ENCODE measurements at regions not wholly inside any gene's neighbourhood (a gene's known extent, or its start where the extent isn't known, plus 50 kb on each side); places are given as distances from the start of the nearest gene placed in this dataset.

GRCh38 chr2:133991606-133992168, 262.2 kb upstream of the MGAT5 start:
- H3K18ac ChIP-seq (ENCODE audit: insufficient read length, low read depth, low read length), result no peak overlapping the region
- H3K14ac ChIP-seq (ENCODE audit: insufficient read depth, low read length), result no peak overlapping the region
- H3K36me3 Mint-ChIP-seq (ENCODE audit: insufficient read depth in 1 of 3, low read depth in 3 of 3), result no peaks in the 10 kb centered on the region
- no peak overlapping the region for H2BK15ac ChIP-seq (ENCODE audit: low read depth, low read length)
- no peak overlapping the region for H2BK20ac ChIP-seq (ENCODE audit: low read depth, low read length, poor library complexity, severe bottlenecking)
- no peaks in the 10 kb centered on the region for H3K79me2 ChIP-seq (ENCODE audit: insufficient read depth, low read length)
- no CpG with 5 or more reads among the region's 3 CpGs for WGBS (ENCODE audit: extremely low coverage, insufficient read length, low lambda C conversion rate)
- no peak for DNase-seq
- no peak overlapping the region for H2BK120ac ChIP-seq (ENCODE audit: low read depth, low read length, poor library complexity, severe bottlenecking)
- H2BK12ac ChIP-seq (ENCODE audit: insufficient read length, low read depth, low read length), result no peak overlapping the region
- H2AFZ ChIP-seq (ENCODE audit: low read length), result no peak overlapping the region
- no peaks in the 10 kb centered on the region for H3K79me1 ChIP-seq (ENCODE audit: insufficient read depth, low read depth, low read length, poor library complexity, severe bottlenecking)
- no peaks in the 10 kb centered on the region for H4K20me1 ChIP-seq (ENCODE audit: control insufficient read depth, insufficient read depth, insufficient read length)
- no peak overlapping the region for H3K9ac ChIP-seq (ENCODE audit: extremely low read depth, insufficient read length, low read length)
- no peaks in the 10 kb centered on the region for H3K9me3 Mint-ChIP-seq
- H3K27ac Mint-ChIP-seq, result no peak overlapping the region
- H3K27me3 ChIP-seq (ENCODE audit: insufficient read depth, low read length), result no peaks in the 10 kb centered on the region
- peaks cover 5 to 14% of the 10 kb centered on the region in 2 experiments for H3K4me1 Mint-ChIP-seq
- H2BK5ac ChIP-seq (ENCODE audit: insufficient read length, low read length), result no peak overlapping the region
- no peaks in the 10 kb centered on the region for H3K23me2 ChIP-seq (ENCODE audit: insufficient read length, low read depth, low read length, poor library complexity, severe bottlenecking)
- H3K4me1 ChIP-seq (ENCODE audit: insufficient read depth, low read length), result no peaks in the 10 kb centered on the region
- no peak overlapping the region for H3K23ac ChIP-seq (ENCODE audit: insufficient read length, low read depth, low read length)
- H3K27me3 Mint-ChIP-seq (ENCODE audit: low read depth), result peaks cover 2% of the 10 kb centered on the region
- no peaks in the 10 kb centered on the region for H3K9me3 ChIP-seq (ENCODE audit: control insufficient read depth, low read depth, low read length)
- no peak overlapping the region for H3K4ac ChIP-seq (ENCODE audit: low read depth, low read length)
- H2AK5ac ChIP-seq (ENCODE audit: insufficient read length, low read length), result no peak overlapping the region
- no peak overlapping the region for H3K27ac ChIP-seq (ENCODE audit: insufficient read length, low read depth, low read length)
- no peak overlapping the region for H3K4me2 ChIP-seq (ENCODE audit: insufficient read depth, insufficient read length, low read length)
- TF ChIP-seq CTCF (conservative IDR thresholded peaks at IDR 0.05), result no peak
- H3K4me3 Mint-ChIP-seq, result no peak overlapping the region
- no peak overlapping the region for H3T11ph ChIP-seq (ENCODE audit: low read length)
- H4K5ac ChIP-seq (ENCODE audit: insufficient read length, low read depth, low read length), result no peak overlapping the region
- no peak overlapping the region for H4K8ac ChIP-seq (replicated peaks; ENCODE audit: insufficient read length, low read depth, low read length)
- no peak overlapping the region for H3K56ac ChIP-seq (ENCODE audit: insufficient read length, low read depth, low read length)
- H4K91ac ChIP-seq (ENCODE audit: insufficient read length, low read depth, low read length), result no peak overlapping the region
